ENCODE measurements at regions not wholly inside any gene's neighbourhood (a gene's known extent, or its start where the extent isn't known, plus 50 kb on each side); places are given as distances from the start of the nearest gene placed in this dataset.

DNA sequence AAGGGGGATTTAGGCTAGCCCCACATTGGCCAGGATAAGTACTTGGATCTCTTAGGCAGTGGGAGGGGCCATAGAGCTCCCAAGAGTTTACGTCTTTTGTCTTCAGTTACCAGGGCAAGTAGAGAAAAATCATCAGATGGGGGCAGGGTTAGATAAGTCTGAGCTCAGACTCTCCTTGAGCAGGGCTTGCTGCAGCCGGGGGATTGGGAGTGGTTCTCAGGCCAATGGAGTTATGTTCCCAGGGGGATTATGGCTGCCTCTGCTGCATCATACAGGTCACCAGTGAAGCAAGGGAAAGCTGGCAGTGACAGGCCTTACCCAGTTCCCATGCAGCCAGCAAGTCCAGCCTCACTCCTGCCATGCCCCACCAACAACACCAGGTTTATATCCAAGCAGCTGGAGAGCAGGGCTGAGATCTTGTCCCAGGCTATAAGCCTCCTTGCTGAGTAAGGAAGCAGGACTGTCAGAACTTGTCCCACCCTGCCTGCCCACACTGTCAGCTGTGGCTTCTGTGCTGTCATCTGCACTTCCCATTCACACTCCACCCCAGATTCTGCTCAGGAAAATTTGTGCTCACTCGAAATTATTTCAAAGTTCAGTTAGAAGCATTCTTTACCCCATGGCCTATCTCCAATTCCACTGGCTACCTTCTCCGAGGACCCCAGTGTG lies 215.3 kb downstream of the FAM43A start:
- Histone ChIP-seq H3K36me3 (replicated peaks in 1 of 2; ENCODE audit: control insufficient read depth in 1 of 2, insufficient read depth in 2 of 2, low read length in 2 of 2) (no peaks in the 10 kb centered on the region), H3K79me2 (ENCODE audit: insufficient read depth, low read length) (no peaks in the 10 kb centered on the region), H3K9ac (ENCODE audit: insufficient read depth, low read depth, low read length) (no peak overlapping the region), H2AFZ (ENCODE audit: low read length) (no peak overlapping the region), H3K4me2 (ENCODE audit: low read depth, low read length) (no peak overlapping the region), H3K27me3 (ENCODE audit: control insufficient read depth in 1 of 2, insufficient read depth in 2 of 2, low read length in 2 of 2) (no peaks in the 10 kb centered on the region), H3K27ac (ENCODE audit: extremely low read length, insufficient read depth, low read length) (no peak overlapping the region), H3K4me3 (replicated peaks in 1 of 3; ENCODE audit: insufficient read depth in 1 of 3, low read depth in 2 of 3, low read length in 3 of 3) (no peak overlapping the region), H4K20me1 (ENCODE audit: insufficient read depth, low read length) (no peaks in the 10 kb centered on the region), H3K4me1 (ENCODE audit: insufficient read depth, low read length) (no peaks in the 10 kb centered on the region), H3K9me3 (ENCODE audit: low read length) (peaks cover 8% of the 10 kb centered on the region; the same call in 1 of the 2 replicates)
- in situ Hi-C loops (cut with HindIII; ENCODE audit: extremely low pct_ligation_motif_present, low pct_unique_long_range_greater_than_20kb) (no loop called here), intact Hi-C loops (cut with micrococcal nuclease; ENCODE audit: unreplicated experiment) (no loop called here)
- ATAC-seq: no peak
- TF ChIP-seq CENPBD1 (CRISPR knock-in tag; IDR thresholded peaks at IDR 0.05; ENCODE audit: borderline replicate concordance, low read depth) (no peak), THAP11 (CRISPR knock-in tag; IDR thresholded peaks at IDR 0.05) (no peak), GTF2F1 (IDR thresholded peaks at IDR 0.05; ENCODE audit: low read length) (no peak), NFAT5 (CRISPR knock-in tag; IDR thresholded peaks at IDR 0.05) (no peak), MATR3 (CRISPR knock-in tag; IDR thresholded peaks at IDR 0.05) (no peak), HDAC6 (IDR thresholded peaks at IDR 0.05; ENCODE audit: low read depth, low read length) (no peak), SIN3A (IDR thresholded peaks at IDR 0.05; ENCODE audit: borderline replicate concordance, low read depth, low read length) (no peak)
- 18% methylated on average over 4 of the region's 4 CpGs for WGBS (ENCODE audit: low lambda C conversion rate)
- no peak for DNase-seq (ENCODE audit: low spot score)
- no peak for FAIRE-seq
- no TSS peak for BruUV-seq (replicated peaks)
- ChIA-PET CTCF (ENCODE audit: low intra/inter-chr PET ratio, low total read pairs) (no interaction called here), POLR2A (no interaction called here)
